Cardiac fibroblast (primary cell): ENCODE measurements at regions not wholly inside any gene's neighbourhood (a gene's known extent, or its start where the extent isn't known, plus 50 kb on each side); places are given as distances from the start of the nearest gene placed in this dataset.

Experiments used
- DNase-seq, 2 donors: peaks; one replicate each; pipeline versions ENCODE4 v3.0.0 to v3.0.0-alpha.2; 2010; ENCODE audit warnings: low read depth in 2 of 2
- H3K4me3 ChIP-seq, 2 donors: replicated peaks in 1 of 2; 1 replicate in 1 of 2; 2 replicates in 1 of 2; pipeline ENCODE4 v1.5.1; 2011; ENCODE audit warnings: low read depth in 2 of 2, low read length in 2 of 2, mild to moderate bottlenecking in 2 of 2, moderate library complexity in 1 of 2
- TF ChIP-seq, protein P1 (sequence below): IDR thresholded peaks from one replicate; pipeline ENCODE4 v1.5.1; 2011; ENCODE audit warnings: low read depth, mild to moderate bottlenecking, low read length, inconsistent platforms

- no peak for DNase-seq
- TF ChIP-seq, protein P1, sequence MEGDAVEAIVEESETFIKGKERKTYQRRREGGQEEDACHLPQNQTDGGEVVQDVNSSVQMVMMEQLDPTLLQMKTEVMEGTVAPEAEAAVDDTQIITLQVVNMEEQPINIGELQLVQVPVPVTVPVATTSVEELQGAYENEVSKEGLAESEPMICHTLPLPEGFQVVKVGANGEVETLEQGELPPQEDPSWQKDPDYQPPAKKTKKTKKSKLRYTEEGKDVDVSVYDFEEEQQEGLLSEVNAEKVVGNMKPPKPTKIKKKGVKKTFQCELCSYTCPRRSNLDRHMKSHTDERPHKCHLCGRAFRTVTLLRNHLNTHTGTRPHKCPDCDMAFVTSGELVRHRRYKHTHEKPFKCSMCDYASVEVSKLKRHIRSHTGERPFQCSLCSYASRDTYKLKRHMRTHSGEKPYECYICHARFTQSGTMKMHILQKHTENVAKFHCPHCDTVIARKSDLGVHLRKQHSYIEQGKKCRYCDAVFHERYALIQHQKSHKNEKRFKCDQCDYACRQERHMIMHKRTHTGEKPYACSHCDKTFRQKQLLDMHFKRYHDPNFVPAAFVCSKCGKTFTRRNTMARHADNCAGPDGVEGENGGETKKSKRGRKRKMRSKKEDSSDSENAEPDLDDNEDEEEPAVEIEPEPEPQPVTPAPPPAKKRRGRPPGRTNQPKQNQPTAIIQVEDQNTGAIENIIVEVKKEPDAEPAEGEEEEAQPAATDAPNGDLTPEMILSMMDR: no peak
- no peak overlapping the region for H3K4me3 ChIP-seq
Observed at GRCh38 chr22:27697888-27698287, 103.7 kb downstream of the MN1 start.
